SH-SY5Y (cell line): ENCODE measurements at regions not wholly inside any gene's neighbourhood (a gene's known extent, or its start where the extent isn't known, plus 50 kb on each side); places are given as distances from the start of the nearest gene placed in this dataset.

Experiments
- GATA2 ChIP-seq: IDR thresholded peaks from 2 replicates; pipeline ENCODE4 v1.6.1; 2011; ENCODE audit warnings: mild to moderate bottlenecking, low read depth, low read length
- GATA3 ChIP-seq: IDR thresholded peaks from 2 replicates; pipeline ENCODE4 v1.6.1; 2011; ENCODE audit warnings: low read depth, mild to moderate bottlenecking, low read length, moderate library complexity

- TF ChIP-seq GATA2 (no peak), GATA3 (no peak)
Observed at GRCh38 chr12:23433121-23433520, 516.3 kb downstream of the SOX5 start.
